Keratinocyte (primary cell): ENCODE measurements at regions not wholly inside any gene's neighbourhood (a gene's known extent, or its start where the extent isn't known, plus 50 kb on each side); places are given as distances from the start of the nearest gene placed in this dataset.

ENCODE experiments used
- EZH2 ChIP-seq: IDR thresholded peaks from one replicate; pipeline ENCODE4 v1.6.1; 2012; ENCODE audit warnings: inconsistent platforms, mild to moderate bottlenecking, low read length, moderate library complexity
- TF ChIP-seq, protein P1 (sequence below), 3 experiments: IDR thresholded peaks in 1 of 3; conservative IDR thresholded peaks in 1 of 3; optimal IDR thresholded peaks in 1 of 3; 2 replicates in 2 of 3; 3 replicates in 1 of 3; pipeline versions ENCODE3 to v1.5.1; 2011; ENCODE audit warnings: low read length in 3 of 3, mild to moderate bottlenecking in 3 of 3, moderate library complexity in 2 of 3, control low read depth in 1 of 3, inconsistent platforms in 1 of 3; ENCODE audit not compliant: insufficient read depth in 2 of 3; ENCODE audit errors: extremely low read depth in 1 of 3

DNA sequence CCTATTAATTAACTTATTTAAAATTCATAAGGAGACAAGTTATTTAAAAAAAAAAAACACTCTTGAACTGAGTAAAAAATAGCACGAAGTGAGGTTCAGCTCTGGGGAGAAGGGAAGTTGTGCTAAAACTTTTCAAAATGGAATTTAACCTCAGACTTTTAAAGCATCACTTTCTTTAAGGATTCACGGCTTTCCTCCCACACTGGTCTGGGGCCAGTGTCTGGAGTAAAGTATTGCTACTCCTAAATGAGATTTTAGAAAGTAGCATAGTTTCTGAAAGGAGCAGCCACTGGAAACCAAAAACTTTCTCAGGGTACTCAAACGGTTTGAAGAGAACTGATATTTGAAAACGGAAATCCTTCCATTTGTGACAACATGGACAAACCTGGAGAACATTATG is 97.7 kb upstream of the CYP1B1 start:
- TF ChIP-seq, protein P1, sequence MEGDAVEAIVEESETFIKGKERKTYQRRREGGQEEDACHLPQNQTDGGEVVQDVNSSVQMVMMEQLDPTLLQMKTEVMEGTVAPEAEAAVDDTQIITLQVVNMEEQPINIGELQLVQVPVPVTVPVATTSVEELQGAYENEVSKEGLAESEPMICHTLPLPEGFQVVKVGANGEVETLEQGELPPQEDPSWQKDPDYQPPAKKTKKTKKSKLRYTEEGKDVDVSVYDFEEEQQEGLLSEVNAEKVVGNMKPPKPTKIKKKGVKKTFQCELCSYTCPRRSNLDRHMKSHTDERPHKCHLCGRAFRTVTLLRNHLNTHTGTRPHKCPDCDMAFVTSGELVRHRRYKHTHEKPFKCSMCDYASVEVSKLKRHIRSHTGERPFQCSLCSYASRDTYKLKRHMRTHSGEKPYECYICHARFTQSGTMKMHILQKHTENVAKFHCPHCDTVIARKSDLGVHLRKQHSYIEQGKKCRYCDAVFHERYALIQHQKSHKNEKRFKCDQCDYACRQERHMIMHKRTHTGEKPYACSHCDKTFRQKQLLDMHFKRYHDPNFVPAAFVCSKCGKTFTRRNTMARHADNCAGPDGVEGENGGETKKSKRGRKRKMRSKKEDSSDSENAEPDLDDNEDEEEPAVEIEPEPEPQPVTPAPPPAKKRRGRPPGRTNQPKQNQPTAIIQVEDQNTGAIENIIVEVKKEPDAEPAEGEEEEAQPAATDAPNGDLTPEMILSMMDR (optimal IDR thresholded peaks at IDR 0.05 in 1 of 3, IDR thresholded peaks at IDR 0.05 in 1 of 3, conservative IDR thresholded peaks at IDR 0.05 in 1 of 3; ENCODE audit: extremely low read depth in 1 of 3, insufficient read depth in 2 of 3, low read length in 3 of 3): no peak
- TF ChIP-seq EZH2: no peak
